ENCODE measurements at regions not wholly inside any gene's neighbourhood (a gene's known extent, or its start where the extent isn't known, plus 50 kb on each side); places are given as distances from the start of the nearest gene placed in this dataset.
"Not testable (repeated sequence)": the region's sequence is repeated elsewhere in the genome, so short reads cannot be mapped to it uniquely, and the experiment has no call there.

GRCh38 chr9:33740958-33741357 is 54.4 kb upstream of the PRSS3 start:
- DNase-seq, result not testable (repeated sequence)

- no peak for DNase-seq
These were observed 53.3 kb upstream of the PRSS3 start for GRCh38 chr9:33742051-33742450.

GRCh38 chr9:33742519-33742918 is 52.8 kb upstream of the PRSS3 start:
- no peak for DNase-seq

All from GF-D8 (cell line).